Hematopoietic multipotent progenitor cell treated with erythropoietin and hydrocortisone succinate and interleukin-3 and kit ligand, for 4 days (in vitro differentiated cells): ENCODE measurements at regions not wholly inside any gene's neighbourhood (a gene's known extent, or its start where the extent isn't known, plus 50 kb on each side); places are given as distances from the start of the nearest gene placed in this dataset.
"Not testable (repeated sequence)": the region's sequence is repeated elsewhere in the genome, so short reads cannot be mapped to it uniquely, and the experiment has no call there.

Experiments
- DNase-seq: peaks from one replicate; pipeline ENCODE4 v3.0.0-alpha.2; 2015

GRCh38 chr6:84579404-84579803, 185.0 kb downstream of the TBX18 start:
- no peak for DNase-seq

GRCh38 chr6:84576029-84576428, 188.4 kb downstream of the TBX18 start:
- DNase-seq = no peak

GRCh38 chr6:84575264-84575663, 189.1 kb downstream of the TBX18 start:
- DNase-seq = peak; percentile 57

- DNase-seq = no peak
These were observed 194.5 kb downstream of the TBX18 start for GRCh38 chr6:84569882-84570281.

- DNase-seq = peak; percentile 17
These were observed 195.4 kb downstream of the TBX18 start for GRCh38 chr6:84568971-84569370.

GRCh38 chr6:84565718-84566117, 198.7 kb downstream of the TBX18 start:
- DNase-seq = not testable (repeated sequence)

- no peak for DNase-seq
These were observed 203.7 kb downstream of the TBX18 start for GRCh38 chr6:84560436-84561390.

GRCh38 chr6:84556541-84557335, 207.7 kb downstream of the TBX18 start:
- no peak for DNase-seq

- no peak for DNase-seq
These were observed 209.7 kb downstream of the TBX18 start for GRCh38 chr6:84554706-84555105.

- no peak for DNase-seq
These were observed 210.3 kb downstream of the TBX18 start for GRCh38 chr6:84554074-84554473.

- DNase-seq = no peak
These were observed 210.9 kb downstream of the TBX18 start for GRCh38 chr6:84553527-84553926.

- no peak for DNase-seq
These were observed 212.6 kb downstream of the TBX18 start for GRCh38 chr6:84551797-84552196.

GRCh38 chr6:84549917-84550316, 214.5 kb downstream of the TBX18 start:
- DNase-seq = no peak

GRCh38 chr6:84547341-84547801, 217.0 kb downstream of the TBX18 start:
- DNase-seq = peak; percentile 7

- DNase-seq = no peak
These were observed 217.9 kb downstream of the TBX18 start for GRCh38 chr6:84546427-84546914.

- DNase-seq = no peak
These were observed 225.1 kb downstream of the TBX18 start for GRCh38 chr6:84539122-84539856.

- DNase-seq = no peak
These were observed 227.3 kb downstream of the TBX18 start for GRCh38 chr6:84536885-84537638.

- no peak for DNase-seq
These were observed 236.2 kb downstream of the TBX18 start for GRCh38 chr6:84528201-84528600.

- peak; percentile 8 for DNase-seq
These were observed 237.8 kb downstream of the TBX18 start for GRCh38 chr6:84526631-84527030.

- no peak for DNase-seq
These were observed 238.5 kb downstream of the TBX18 start for GRCh38 chr6:84525907-84526306.

- no peak for DNase-seq
These were observed 239.8 kb downstream of the TBX18 start for GRCh38 chr6:84524636-84525035.

GRCh38 chr6:84522135-84522549, 242.3 kb downstream of the TBX18 start:
- DNase-seq = no peak
